A673 (cell line): ENCODE measurements at regions not wholly inside any gene's neighbourhood (a gene's known extent, or its start where the extent isn't known, plus 50 kb on each side); places are given as distances from the start of the nearest gene placed in this dataset.

Source experiments
- BruUV-seq: library from RNA; stranded (reverse); fragments of 400-500 nt; replicated peaks from 2 replicates; lab custom pipeline; 2021; lab: Mats Ljungman, UMichigan
- CTCF ChIA-PET: fragments of 300-600 bp; sonication (Branson Sonifier 250); formaldehyde crosslinking; loops from one replicate; lab custom pipeline; 2022; ENCODE audit warnings: antibody characterized with exemption; lab: Charles Lee
- POLR2A ChIA-PET: fragments of 300-600 bp; sonication (Branson Sonifier 250); formaldehyde crosslinking; loops from one replicate; lab custom pipeline; 2022; ENCODE audit warnings: antibody characterized with exemption; ENCODE audit not compliant: low non-redundant PET; lab: Charles Lee
- DNase-seq: peaks from one replicate; pipeline ENCODE4 v3.0.0-alpha.2; 2015; ENCODE audit warnings: low spot score
- H3K27ac ChIP-seq: fragments of 200-600 bp; sonication (generic); 2 replicates; pipeline ENCODE4 v1.5.1; 2016; ENCODE audit warnings: mixed run types, low read depth, mild to moderate bottlenecking, mixed read lengths, antibody characterized with exemption, low read length; ENCODE audit not compliant: poor library complexity, severe bottlenecking
- H3K27me3 ChIP-seq: fragments of 200-600 bp; sonication (generic); replicated peaks from 2 replicates; pipeline ENCODE4 v1.6.1; 2017; ENCODE audit warnings: mixed run types, low read depth, mild to moderate bottlenecking, mixed read lengths, antibody characterized with exemption, low read length; ENCODE audit not compliant: insufficient read depth, poor library complexity
- H3K36me3 ChIP-seq: fragments of 200-600 bp; sonication (generic); 2 replicates; pipeline ENCODE4 v1.6.1; 2016; ENCODE audit warnings: mixed run types, mild to moderate bottlenecking, mixed read lengths, antibody characterized with exemption, low read length; ENCODE audit not compliant: insufficient read depth, poor library complexity, severe bottlenecking
- H3K4me1 ChIP-seq: fragments of 200-600 bp; sonication (generic); 2 replicates; pipeline ENCODE4 v1.6.1; 2017; ENCODE audit warnings: mixed run types, mild to moderate bottlenecking, mixed read lengths, antibody characterized with exemption, low read length; ENCODE audit not compliant: insufficient read depth, poor library complexity, severe bottlenecking
- H3K4me3 ChIP-seq: fragments of 200-600 bp; sonication (generic); 2 replicates; pipeline ENCODE4 v1.5.1; 2016; ENCODE audit warnings: low read depth, mixed run types, mild to moderate bottlenecking, mixed read lengths, low read length; ENCODE audit not compliant: poor library complexity, severe bottlenecking
- H3K9me3 ChIP-seq: fragments of 200-600 bp; sonication (generic); 2 replicates; pipeline ENCODE4 v1.6.1; 2016; ENCODE audit warnings: mixed run types, low read depth, mild to moderate bottlenecking, mixed read lengths, antibody characterized with exemption, low read length; ENCODE audit not compliant: poor library complexity, severe bottlenecking
- EZH2 ChIP-seq: fragments of 200-600 bp; sonication (generic); IDR thresholded peaks from 2 replicates; pipeline ENCODE4 v1.6.1; 2017; ENCODE audit warnings: borderline replicate concordance, low read depth, mild to moderate bottlenecking, mixed read lengths, antibody characterized with exemption, low read length; ENCODE audit not compliant: poor library complexity, severe bottlenecking
- intact Hi-C: fragments of 100-400 bp; cut with micrococcal nuclease; formaldehyde crosslinking; loops from one replicate; pipeline ENCODE4 v1.10.0; 2022; ENCODE audit not compliant: unreplicated experiment
- TF ChIP-seq, protein P1 (sequence below): fragments of 300-800, 200-600 bp; sonication (generic); conservative IDR thresholded peaks from 2 replicates; pipeline ENCODE4 v1.5.1; 2017; ENCODE audit warnings: low read depth, mild to moderate bottlenecking, antibody characterized with exemption, low read length, moderate library complexity, mixed read lengths

DNA sequence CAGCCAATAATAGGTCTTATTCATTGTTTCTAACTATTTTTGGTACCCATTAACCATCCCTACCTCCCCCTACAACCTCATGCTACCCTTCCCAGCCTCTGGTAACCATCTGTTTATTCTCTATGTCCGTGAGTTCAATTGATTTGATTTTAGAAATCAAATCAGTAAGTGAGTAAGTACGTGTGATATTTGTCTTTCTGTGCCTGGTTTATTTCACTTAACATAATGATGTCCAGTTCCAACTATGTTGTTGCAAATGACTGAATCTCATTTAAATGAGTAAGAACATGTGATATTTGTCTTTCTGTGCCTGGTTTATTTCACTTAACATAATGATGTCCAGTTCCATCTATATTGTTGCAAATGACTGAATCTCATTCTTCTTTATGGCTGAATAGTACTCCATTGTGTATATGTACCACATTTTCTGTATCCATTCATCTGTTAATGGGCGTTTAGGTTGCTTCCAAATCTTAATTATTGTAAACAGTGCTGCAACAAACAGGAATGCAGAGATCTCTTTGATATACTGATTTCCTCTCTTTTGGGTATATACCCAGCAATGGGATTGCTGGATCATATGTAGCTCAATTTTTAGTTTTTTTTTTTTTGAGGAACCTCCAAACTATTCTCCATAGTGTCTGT lies 49.7 kb upstream of the BICC1 start:
- no peak for TF ChIP-seq EZH2
- TF ChIP-seq, protein P1, sequence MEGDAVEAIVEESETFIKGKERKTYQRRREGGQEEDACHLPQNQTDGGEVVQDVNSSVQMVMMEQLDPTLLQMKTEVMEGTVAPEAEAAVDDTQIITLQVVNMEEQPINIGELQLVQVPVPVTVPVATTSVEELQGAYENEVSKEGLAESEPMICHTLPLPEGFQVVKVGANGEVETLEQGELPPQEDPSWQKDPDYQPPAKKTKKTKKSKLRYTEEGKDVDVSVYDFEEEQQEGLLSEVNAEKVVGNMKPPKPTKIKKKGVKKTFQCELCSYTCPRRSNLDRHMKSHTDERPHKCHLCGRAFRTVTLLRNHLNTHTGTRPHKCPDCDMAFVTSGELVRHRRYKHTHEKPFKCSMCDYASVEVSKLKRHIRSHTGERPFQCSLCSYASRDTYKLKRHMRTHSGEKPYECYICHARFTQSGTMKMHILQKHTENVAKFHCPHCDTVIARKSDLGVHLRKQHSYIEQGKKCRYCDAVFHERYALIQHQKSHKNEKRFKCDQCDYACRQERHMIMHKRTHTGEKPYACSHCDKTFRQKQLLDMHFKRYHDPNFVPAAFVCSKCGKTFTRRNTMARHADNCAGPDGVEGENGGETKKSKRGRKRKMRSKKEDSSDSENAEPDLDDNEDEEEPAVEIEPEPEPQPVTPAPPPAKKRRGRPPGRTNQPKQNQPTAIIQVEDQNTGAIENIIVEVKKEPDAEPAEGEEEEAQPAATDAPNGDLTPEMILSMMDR: no peak
- no peaks in the 10 kb centered on the region for H3K27me3 ChIP-seq
- no peak overlapping the region for H3K4me3 ChIP-seq
- intact Hi-C loops: no loop called here
- peaks cover under 1% of the 10 kb centered on the region for H3K4me1 ChIP-seq
- BruUV-seq: no TSS peak
- POLR2A ChIA-PET: no interaction called here
- no peaks in the 10 kb centered on the region for H3K36me3 ChIP-seq
- no peaks in the 10 kb centered on the region for H3K9me3 ChIP-seq
- no peak for DNase-seq
- CTCF ChIA-PET: no interaction called here
- H3K27ac ChIP-seq: no peak overlapping the region
